ENCODE measurements at regions not wholly inside any gene's neighbourhood (a gene's known extent, or its start where the extent isn't known, plus 50 kb on each side); places are given as distances from the start of the nearest gene placed in this dataset.

DNA sequence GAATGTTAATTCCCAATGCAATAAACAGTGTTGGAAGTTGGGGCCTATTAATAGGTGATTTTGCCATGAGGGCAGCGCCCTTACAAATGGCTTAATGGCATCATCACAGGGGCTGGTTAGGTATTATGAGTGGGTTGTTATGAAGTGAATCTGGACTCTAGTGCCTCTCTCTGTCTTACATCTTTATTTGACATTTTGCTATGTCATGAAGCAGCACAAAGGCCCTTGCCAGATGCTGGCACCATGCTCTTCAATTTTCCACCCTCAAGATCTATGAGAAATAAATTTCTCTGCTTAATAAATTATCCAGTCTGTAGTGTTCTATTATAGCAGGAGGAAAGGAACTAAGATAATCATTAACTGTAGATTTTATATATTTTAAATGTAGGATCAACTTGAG lies 1098.7 kb upstream of the NUDT12 start:
- POLR2A ChIA-PET (ENCODE audit: low non-redundant PET): no interaction called here
- no peaks in the 10 kb centered on the region for H3K4me1 ChIP-seq (ENCODE audit: insufficient read depth, low read length, poor library complexity, severe bottlenecking)
- no peak overlapping the region for H3K27ac ChIP-seq (ENCODE audit: low read depth, low read length, poor library complexity, severe bottlenecking)
- DNase-seq (ENCODE audit: low spot score): no peak
- BruUV-seq (replicated peaks): no TSS peak
- no peaks in the 10 kb centered on the region for H3K36me3 ChIP-seq (ENCODE audit: insufficient read depth, low read length, poor library complexity, severe bottlenecking)
- H3K9me3 ChIP-seq (ENCODE audit: low read depth, low read length, poor library complexity, severe bottlenecking): peaks cover 14% of the 10 kb centered on the region
- intact Hi-C loops (cut with micrococcal nuclease; ENCODE audit: unreplicated experiment): no loop called here
- CTCF ChIA-PET: no interaction called here
- H3K27me3 ChIP-seq (replicated peaks; ENCODE audit: insufficient read depth, low read depth, low read length, poor library complexity): no peaks in the 10 kb centered on the region
- TF ChIP-seq, protein P1, sequence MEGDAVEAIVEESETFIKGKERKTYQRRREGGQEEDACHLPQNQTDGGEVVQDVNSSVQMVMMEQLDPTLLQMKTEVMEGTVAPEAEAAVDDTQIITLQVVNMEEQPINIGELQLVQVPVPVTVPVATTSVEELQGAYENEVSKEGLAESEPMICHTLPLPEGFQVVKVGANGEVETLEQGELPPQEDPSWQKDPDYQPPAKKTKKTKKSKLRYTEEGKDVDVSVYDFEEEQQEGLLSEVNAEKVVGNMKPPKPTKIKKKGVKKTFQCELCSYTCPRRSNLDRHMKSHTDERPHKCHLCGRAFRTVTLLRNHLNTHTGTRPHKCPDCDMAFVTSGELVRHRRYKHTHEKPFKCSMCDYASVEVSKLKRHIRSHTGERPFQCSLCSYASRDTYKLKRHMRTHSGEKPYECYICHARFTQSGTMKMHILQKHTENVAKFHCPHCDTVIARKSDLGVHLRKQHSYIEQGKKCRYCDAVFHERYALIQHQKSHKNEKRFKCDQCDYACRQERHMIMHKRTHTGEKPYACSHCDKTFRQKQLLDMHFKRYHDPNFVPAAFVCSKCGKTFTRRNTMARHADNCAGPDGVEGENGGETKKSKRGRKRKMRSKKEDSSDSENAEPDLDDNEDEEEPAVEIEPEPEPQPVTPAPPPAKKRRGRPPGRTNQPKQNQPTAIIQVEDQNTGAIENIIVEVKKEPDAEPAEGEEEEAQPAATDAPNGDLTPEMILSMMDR (conservative IDR thresholded peaks at IDR 0.05; ENCODE audit: low read depth, low read length): no peak
- no peak for TF ChIP-seq EZH2 (IDR thresholded peaks at IDR 0.05; ENCODE audit: borderline replicate concordance, low read depth, low read length, poor library complexity, severe bottlenecking)
- H3K4me3 ChIP-seq (ENCODE audit: low read depth, low read length, poor library complexity, severe bottlenecking): no peak overlapping the region

DNA sequence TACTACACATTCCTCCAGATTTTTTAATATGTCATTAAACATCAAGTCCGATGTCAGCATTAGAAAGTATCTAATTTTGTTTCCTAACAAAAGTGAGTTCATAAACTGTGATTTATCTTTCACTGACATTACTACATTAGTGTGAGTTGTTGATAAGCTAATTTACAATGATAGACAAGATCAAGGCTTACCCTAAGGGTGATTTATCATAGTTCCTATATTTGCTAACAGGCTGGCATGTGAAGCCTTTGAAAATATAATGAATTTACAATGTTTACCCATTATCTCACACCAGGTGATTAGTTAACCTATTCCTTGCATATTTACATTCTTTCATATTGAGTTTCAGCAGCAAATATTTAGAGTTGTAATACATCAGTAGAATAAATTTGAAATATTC lies 1096.9 kb upstream of the NUDT12 start:
- Histone ChIP-seq H3K4me1 (ENCODE audit: insufficient read depth, low read length, poor library complexity, severe bottlenecking) (no peaks in the 10 kb centered on the region), H3K27ac (ENCODE audit: low read depth, low read length, poor library complexity, severe bottlenecking) (no peak overlapping the region), H3K36me3 (ENCODE audit: insufficient read depth, low read length, poor library complexity, severe bottlenecking) (no peaks in the 10 kb centered on the region), H3K9me3 (ENCODE audit: low read depth, low read length, poor library complexity, severe bottlenecking) (peaks cover 6% of the 10 kb centered on the region), H3K4me3 (ENCODE audit: low read depth, low read length, poor library complexity, severe bottlenecking) (no peak overlapping the region), H3K27me3 (replicated peaks; ENCODE audit: insufficient read depth, low read depth, low read length, poor library complexity) (no peaks in the 10 kb centered on the region)
- no TSS peak for BruUV-seq (replicated peaks)
- no peak for DNase-seq (ENCODE audit: low spot score)
- TF ChIP-seq, protein P1 (conservative IDR thresholded peaks at IDR 0.05; ENCODE audit: low read depth, low read length): no peak
- TF ChIP-seq EZH2 (IDR thresholded peaks at IDR 0.05; ENCODE audit: borderline replicate concordance, low read depth, low read length, poor library complexity, severe bottlenecking): no peak
- intact Hi-C loops (cut with micrococcal nuclease; ENCODE audit: unreplicated experiment): no loop called here
- ChIA-PET CTCF (no interaction called here), POLR2A (ENCODE audit: low non-redundant PET) (no interaction called here)

DNA sequence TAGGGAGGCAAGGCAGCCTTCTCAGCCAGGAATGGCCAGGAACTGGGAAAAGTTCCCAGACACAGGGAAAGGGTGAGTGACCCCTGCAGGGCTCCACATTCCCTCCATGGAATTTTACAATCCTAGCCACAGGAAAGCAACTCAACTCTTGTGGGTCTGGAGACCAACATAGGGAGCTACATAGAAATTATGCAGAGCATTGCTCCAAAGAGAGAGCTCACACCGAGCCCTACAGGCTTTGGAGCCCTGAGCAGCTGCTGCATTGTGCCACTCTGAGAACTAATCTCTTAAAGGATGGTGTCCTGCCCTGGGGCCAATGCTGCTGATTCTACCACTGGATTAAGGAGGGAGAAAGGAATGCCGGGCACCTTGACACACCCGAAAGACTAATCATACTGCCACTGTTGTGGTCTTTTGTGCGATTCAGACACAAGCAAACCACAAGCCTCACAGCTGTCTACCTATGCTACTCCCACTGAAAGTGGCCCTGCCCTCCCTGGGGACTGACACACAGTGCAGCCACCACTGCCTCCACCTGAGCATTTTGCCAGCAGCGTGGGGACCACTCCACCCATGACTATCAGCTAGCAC lies 1089.8 kb upstream of the NUDT12 start:
- H3K4me1 ChIP-seq (ENCODE audit: insufficient read depth, low read length, poor library complexity, severe bottlenecking): no peaks in the 10 kb centered on the region
- H3K27ac ChIP-seq (ENCODE audit: low read depth, low read length, poor library complexity, severe bottlenecking): no peak overlapping the region
- ChIA-PET POLR2A (ENCODE audit: low non-redundant PET) (no interaction called here), CTCF (no interaction called here)
- no peak for DNase-seq (ENCODE audit: low spot score)
- intact Hi-C loops (cut with micrococcal nuclease; ENCODE audit: unreplicated experiment): no loop called here
- no peak overlapping the region for H3K4me3 ChIP-seq (ENCODE audit: low read depth, low read length, poor library complexity, severe bottlenecking)
- H3K27me3 ChIP-seq (replicated peaks; ENCODE audit: insufficient read depth, low read depth, low read length, poor library complexity): no peaks in the 10 kb centered on the region
- H3K9me3 ChIP-seq (ENCODE audit: low read depth, low read length, poor library complexity, severe bottlenecking): peaks cover 10% of the 10 kb centered on the region
- TF ChIP-seq EZH2 (IDR thresholded peaks at IDR 0.05; ENCODE audit: borderline replicate concordance, low read depth, low read length, poor library complexity, severe bottlenecking): no peak
- TF ChIP-seq, protein P1 (conservative IDR thresholded peaks at IDR 0.05; ENCODE audit: low read depth, low read length): no peak
- H3K36me3 ChIP-seq (ENCODE audit: insufficient read depth, low read length, poor library complexity, severe bottlenecking): no peaks in the 10 kb centered on the region
- BruUV-seq (replicated peaks): no TSS peak

All from A673 (cell line).